OCI-LY1 (cell line): ENCODE measurements at regions not wholly inside any gene's neighbourhood (a gene's known extent, or its start where the extent isn't known, plus 50 kb on each side); places are given as distances from the start of the nearest gene placed in this dataset.

Experiments used
- EZH2 ChIP-seq: fragments of 200-600 bp; sonication (generic), shearing (Covaris generic); IDR thresholded peaks from 2 replicates; pipeline ENCODE4 v1.8.0; 2017; ENCODE audit warnings: borderline replicate concordance, mixed run types, mild to moderate bottlenecking, antibody characterized with exemption, low read length, moderate library complexity, mixed read lengths
- TF ChIP-seq, protein P1 (sequence below): fragments of 200-600 bp; sonication (generic), shearing (Covaris generic); IDR thresholded peaks from 2 replicates; pipeline ENCODE4 v1.5.1; 2017; ENCODE audit warnings: mild to moderate bottlenecking, antibody characterized with exemption, low read length, moderate library complexity, mixed read lengths

DNA sequence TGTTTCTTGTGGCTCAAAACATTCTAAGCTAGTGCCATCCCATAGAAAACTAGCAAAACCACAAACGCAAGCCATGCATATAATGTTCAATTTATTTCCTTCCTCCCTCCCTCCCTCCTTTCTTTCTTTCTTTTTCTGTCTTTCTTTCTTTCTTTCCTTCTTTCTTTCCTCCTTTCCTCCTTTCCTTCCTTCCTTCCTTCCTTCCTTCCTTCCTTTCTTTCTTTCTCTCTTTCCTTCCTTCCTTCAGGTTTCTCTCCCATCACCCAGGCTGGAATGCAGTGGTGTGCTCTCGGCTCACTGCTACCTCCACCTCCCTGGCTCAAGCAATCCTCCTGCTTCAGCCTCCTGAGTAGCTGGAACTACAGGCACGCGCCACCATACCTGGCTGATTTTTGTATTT, 492.8 kb upstream of the PROK2 start:
- TF ChIP-seq, protein P1, sequence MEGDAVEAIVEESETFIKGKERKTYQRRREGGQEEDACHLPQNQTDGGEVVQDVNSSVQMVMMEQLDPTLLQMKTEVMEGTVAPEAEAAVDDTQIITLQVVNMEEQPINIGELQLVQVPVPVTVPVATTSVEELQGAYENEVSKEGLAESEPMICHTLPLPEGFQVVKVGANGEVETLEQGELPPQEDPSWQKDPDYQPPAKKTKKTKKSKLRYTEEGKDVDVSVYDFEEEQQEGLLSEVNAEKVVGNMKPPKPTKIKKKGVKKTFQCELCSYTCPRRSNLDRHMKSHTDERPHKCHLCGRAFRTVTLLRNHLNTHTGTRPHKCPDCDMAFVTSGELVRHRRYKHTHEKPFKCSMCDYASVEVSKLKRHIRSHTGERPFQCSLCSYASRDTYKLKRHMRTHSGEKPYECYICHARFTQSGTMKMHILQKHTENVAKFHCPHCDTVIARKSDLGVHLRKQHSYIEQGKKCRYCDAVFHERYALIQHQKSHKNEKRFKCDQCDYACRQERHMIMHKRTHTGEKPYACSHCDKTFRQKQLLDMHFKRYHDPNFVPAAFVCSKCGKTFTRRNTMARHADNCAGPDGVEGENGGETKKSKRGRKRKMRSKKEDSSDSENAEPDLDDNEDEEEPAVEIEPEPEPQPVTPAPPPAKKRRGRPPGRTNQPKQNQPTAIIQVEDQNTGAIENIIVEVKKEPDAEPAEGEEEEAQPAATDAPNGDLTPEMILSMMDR, result no peak
- TF ChIP-seq EZH2, result no peak
